AG20443 (cell line): ENCODE measurements at regions not wholly inside any gene's neighbourhood (a gene's known extent, or its start where the extent isn't known, plus 50 kb on each side); places are given as distances from the start of the nearest gene placed in this dataset.

Experiments used
- DNase-seq: peaks from one replicate; pipeline ENCODE4 v3.0.0; 2012; ENCODE audit warnings: low spot score, mixed read lengths

DNA sequence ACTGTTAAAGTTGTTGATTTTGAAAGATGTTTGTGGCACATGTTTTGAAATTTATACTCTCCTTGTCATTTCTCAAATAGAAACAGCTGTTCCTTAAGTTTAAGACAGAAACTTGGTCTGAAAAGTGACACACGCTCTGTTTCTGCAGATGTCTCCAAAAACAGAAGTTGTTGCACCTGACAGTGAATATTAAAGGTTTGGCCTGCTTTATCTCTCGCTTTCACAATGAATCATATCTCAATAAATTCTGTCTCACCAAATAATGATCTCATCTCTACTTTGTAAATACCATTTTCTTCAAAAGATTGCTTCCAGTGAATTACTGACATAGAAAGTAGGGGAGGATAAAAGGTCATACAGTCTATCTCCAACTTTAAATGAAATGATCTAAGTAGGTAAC is 294.9 kb upstream of the SYT4 start:
- DNase-seq, result no peak

DNA sequence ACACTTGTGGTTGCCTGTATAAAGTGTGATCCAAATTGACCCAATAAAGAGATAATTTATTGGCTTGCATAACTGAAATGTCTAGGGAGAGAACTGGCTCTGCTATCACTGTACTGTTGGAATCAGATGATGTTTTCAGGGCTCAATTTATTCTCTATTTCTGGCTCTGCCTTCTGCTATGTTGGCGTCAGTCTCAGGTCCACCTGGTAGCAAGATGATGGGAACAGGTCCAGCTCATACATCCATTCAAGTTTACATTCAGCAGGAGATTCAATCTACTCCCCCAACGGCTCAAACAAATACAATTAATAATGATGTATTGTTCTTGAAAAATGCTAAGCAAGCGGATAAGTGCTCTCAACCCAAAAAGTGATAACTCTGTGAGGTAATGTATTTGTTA is 297.7 kb upstream of the SYT4 start:
- no peak for DNase-seq

DNA sequence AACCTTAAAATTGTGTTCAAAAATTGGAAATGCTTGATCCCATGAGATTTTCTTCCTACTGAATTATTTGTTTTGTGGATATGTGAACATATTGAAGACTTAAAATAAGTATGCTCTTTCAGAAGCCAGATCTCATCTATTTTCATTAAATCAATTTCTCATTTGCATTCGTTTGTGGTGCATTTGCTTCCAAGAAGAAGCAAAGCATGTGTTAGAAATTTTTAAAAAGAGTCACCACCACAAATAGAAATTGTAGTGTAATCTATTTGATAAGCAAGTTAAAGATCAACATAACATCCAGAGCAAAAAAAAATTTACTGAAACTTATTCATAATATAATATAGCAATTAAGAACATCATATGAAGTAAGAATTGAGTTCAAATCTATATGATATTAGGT is 300.9 kb upstream of the SYT4 start:
- no peak for DNase-seq

DNA sequence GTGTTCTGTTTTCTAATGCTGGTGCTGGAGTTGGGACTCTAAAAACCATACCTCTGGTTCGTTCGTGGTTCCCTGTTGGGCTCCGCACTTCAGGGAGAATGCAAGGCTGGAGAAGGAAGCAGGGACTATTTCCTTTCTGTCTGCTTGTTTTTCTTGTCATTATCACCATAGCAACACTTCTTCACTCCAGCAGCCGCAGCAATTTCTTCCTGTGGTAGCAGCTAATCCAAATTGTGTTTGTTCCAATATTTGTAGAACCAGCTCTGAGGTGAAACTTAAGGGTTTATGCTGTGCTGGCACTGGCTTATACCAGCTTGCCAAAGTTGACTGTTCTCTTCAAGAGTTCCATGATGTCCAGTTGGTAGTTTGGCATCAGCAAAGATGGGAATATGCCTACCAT is 301.4 kb upstream of the SYT4 start:
- no peak for DNase-seq

DNA sequence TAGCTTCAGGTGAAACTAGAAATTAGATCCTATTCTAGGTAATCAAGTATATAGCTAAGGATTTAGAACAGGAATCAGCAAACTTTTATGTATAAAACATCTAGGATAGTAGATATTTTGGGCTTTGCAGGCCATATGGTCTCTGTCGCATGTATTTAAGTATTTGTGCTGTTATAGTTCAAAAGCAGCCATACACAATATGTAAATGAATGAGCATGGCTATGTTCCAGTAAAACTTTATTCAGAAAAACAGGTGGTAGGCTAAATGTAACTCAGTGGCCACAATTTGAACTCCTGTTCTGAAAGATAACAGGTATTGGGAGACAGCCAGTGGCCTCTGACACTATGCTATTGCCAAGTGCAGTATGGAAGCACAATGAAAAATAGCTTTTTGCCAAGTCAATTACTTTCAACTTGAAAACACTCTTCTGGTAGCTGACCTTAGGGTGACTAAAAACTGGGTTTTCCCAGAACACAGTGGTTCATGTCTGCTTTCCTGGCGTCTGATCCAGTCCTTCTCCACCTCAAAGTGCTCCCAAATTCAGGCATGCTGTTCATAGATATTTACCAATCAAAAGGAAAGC is 304.7 kb upstream of the SYT4 start:
- no peak for DNase-seq

DNA sequence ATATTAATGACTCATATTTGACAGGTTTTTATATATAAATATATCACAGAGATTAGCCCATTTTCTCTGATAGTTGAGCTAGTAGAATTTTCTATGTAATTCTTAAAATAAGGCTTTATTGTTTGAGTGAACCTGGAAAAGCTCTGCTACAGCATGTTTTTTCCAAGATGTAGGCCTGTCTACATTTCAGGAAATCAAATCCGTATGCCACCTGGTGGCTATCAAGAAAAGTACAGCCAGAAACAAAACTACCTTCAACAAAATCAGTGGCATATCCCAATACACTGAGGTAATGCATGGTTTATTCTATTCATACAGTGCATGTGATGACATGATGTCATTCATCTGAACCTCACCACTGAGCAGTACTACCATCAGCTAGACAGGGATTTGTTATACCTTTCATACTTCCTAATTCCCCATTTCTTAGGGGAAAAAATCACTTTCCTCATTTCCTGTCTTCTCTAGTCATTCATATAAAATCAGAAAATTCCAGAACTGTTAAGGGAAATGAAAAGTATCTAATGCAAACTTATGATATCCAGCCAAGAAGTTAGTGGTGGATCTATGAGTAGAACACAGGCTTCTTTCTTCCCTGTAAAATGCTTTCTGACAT is 310.4 kb upstream of the SYT4 start:
- peak; percentile 45 for DNase-seq

DNA sequence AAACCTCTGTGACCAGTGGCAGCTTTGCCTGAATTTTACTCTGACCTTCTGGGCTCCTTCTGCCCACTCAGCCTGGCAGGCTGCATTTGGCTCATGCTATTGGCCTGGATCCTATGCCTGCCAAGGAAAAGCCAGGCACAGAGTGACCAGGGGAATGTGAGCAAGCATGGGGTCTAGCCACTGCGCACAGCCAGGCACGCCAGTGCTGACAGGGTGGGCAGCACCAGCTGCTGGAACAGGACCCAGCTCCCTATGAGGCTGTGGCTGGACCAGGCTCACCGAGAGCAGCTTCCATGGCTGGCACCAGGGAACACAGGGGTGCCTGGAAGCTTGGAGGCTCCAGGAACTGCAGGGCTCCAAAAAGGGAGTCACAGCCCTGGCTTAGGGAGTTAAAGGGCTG is 311.5 kb upstream of the SYT4 start:
- no peak for DNase-seq

DNA sequence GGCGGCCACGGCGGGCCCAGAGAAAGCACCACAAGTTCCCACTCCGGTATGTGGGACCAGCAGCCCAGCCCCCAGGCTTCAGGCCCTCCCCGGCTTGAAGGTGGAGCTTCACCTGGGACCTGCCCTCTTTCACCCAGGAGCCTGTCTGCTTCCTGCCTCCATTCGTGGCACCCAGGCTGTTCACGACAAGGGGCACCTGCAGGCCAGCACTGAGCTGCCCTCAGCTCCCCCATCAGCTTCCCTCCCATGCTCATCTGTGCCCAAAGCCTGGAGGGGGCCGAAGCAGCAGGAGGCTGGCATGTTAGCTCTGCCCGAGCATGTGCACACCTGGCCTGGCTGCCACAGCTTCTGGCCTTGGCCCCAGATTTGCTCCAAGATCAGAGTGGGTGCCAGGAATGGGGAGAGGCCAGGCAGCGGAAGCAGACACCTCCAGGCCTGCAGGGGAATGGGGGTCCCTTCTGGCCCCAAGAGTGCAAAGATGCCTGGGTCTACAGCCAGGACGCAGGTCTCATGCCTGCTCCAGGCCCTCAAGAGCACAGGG is 312.4 kb upstream of the SYT4 start:
- DNase-seq, result no peak

DNA sequence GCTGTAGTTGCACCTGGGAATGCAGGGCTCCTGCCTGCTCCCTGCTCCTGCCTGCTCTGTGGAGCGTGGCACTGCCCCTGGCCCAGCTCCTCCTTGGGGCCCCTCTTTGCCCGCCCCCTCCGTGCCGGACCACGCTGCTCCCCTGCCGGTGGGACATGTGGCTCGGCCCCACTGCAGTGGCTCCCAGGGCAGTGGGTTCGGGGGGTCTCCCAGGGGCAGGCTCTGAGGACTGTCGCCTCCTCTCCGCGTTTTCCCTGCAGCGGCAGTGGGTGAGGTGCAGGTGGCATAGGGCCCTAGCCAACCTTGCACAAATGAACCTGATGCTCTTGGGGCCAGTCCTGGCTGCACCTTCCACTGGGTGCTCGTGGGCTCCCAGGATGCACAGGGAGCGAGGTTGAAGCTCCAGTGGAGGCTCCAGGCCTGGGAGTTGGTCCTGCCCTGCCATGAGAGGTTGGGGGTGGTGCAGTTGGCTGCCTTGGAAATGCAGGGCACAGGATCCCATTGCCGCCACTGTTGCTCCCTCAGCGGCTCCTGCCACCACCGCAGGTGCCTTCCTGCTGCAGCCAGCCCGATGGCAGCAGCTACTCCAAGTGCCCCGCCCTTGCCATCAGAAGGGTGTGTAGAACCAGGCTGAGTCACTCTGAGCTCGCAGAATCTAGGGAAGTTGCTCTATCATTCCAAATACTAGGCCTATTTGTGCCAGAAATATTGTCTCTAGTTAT is 313.1 kb upstream of the SYT4 start:
- peak; percentile 9 for DNase-seq

DNA sequence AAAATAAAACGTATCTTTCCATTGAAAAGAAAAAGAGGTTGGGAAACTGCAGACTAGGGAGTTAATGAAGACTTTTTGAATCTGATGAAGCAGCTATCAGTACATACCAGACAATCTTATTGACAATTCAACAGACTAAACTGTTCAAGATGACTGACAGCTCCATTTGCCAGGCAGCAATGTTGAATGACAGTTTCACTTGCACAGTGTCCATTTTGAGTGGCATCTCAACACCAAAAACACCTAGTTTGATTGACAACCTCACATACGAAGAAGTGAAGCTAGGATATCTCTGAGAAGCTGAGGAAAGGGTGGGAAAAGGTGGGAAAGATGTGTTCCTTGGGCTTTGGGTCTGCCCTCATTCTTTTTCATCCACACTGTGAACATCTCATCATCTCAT is 315.0 kb upstream of the SYT4 start:
- no peak for DNase-seq

DNA sequence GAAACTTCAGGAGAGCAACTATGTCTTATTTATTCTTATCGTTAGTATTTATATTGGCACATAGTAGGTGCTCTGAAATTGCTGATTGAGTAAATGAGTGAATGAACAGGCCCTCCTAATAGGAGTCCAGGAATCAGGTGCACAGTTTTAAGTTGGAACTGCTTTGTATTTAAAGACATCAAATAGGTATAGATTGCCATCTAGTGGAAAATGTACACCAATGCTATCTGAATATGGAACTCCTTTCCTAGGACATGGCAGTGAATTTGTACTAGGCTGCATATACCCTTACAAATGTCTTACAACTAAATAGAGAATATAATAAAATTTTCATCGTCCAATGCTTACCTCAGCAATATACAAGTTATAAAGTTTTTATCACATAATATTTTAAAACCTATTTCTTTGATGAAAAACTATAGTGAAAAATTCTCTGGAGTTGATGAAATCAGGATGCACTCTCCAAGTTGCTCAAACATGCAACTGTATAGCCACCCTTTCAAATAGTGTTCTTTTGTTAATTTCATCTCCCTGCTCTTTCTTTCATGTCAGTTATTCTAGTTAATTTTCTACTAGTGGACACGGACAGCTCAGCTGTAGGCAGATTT is 318.9 kb upstream of the SYT4 start:
- peak; percentile 29 for DNase-seq

DNA sequence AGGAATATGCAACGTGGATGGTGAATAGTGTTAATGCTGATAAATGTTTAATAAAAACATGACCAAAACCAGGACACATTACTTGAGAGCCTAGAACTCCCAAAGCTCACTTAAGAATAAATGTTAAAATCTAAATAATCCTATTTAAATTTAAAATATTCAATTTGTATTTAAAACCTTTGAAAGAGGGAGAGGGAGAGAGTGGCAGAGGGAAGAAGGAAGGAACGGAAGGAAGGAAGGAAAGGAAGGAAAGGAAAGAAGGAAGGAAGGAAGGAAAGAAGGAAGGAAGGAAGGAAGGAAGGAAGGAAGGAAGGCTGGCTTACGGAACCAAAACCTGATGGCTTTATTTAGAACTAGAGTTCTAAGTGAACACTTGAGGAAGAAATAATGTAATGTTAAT is 324.1 kb upstream of the SYT4 start:
- DNase-seq, result no peak

DNA sequence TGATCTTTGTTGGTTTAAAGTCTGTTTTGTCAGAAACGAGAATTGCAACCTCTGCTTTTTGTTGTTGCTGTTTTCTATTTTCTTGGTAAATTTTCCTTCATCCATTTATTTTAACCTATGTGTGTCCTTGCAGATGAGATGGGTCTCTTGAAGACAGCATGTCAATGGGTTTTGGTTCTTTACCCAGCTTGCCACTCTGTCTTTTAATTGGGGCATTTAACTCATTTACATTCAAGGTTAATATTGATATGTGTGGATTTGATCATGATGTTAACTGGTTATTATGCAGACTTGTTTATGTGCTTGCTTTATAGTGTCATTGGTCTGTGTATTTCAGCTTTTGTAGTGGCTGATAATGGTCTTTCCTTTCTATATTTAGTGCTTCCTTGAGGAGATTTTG is 327.9 kb upstream of the SYT4 start:
- no peak for DNase-seq

DNA sequence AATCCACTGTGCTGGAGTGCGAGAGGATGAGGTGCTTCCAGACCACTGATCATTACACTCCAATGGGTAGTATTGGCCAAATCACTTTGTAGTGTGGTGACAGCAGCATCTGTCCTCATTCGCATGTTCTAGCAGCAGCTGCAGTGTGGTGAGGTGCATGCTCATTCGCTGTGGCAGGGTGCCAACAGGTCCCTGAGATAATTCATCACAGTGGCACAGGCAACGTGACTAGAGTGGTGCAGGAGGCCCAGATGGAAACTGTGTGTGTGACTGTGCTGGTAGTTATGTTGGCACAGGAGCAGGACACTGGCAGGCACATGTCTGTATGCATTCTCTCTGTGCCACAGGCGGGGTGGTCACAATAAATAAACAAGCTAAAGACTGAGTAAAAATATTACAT is 329.5 kb upstream of the SYT4 start:
- DNase-seq, result no peak

DNA sequence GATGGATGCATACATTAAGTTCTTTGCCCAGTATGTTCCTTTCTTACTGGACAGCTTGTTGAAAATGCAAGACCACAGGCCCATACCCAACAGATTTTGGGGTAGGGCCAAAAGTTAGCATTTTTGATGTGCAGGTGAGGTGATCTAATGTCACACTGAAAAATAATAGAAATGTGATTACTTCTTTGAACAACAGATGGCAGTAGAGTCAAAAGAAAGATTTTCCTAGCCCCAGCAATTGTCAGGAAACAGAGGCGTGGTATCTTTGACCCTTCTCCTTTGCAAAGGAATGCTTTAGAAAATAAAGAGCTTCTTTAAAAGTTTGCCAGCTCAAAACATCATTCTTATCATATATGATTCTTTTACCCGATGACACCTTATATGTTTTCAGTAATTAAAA is 343.6 kb upstream of the SYT4 start:
- peak; percentile 53 for DNase-seq

DNA sequence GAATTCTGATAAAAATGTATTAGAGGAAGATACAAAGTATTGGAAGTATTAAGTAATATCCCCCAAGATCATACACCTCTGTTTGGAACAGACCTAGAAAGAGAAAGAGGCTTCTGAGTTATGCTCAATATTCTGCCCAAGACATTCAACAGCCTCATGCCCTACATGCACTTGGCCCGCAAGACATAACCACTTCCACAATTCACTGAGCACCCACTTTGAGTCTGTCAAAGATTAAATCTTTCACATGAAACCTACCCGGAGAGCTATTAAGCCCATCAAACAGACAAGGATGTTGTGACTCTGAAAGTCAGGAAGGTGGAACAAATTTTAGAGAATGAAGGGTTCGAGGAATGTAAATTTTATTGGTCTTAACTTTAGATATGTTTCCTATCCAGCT is 344.7 kb upstream of the SYT4 start:
- DNase-seq, result no peak

DNA sequence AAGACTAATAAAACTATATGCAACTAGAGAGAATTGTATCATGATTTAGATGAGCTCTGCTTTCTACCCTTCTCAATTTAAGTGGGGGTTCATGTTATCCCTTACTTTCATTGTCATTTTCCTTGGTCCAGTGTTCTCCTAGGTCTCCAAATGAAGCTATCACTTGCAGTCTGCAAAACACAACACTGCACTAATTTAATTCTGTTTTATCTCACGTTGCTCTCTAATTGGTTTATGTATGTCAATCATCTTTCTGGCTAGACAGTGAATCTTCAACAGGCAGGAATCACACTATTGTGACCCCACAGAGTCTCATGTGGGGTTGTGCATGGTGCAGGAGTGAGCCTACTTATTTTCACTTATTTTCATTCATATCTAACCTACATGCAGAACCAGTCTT is 348.3 kb upstream of the SYT4 start:
- DNase-seq, result no peak

DNA sequence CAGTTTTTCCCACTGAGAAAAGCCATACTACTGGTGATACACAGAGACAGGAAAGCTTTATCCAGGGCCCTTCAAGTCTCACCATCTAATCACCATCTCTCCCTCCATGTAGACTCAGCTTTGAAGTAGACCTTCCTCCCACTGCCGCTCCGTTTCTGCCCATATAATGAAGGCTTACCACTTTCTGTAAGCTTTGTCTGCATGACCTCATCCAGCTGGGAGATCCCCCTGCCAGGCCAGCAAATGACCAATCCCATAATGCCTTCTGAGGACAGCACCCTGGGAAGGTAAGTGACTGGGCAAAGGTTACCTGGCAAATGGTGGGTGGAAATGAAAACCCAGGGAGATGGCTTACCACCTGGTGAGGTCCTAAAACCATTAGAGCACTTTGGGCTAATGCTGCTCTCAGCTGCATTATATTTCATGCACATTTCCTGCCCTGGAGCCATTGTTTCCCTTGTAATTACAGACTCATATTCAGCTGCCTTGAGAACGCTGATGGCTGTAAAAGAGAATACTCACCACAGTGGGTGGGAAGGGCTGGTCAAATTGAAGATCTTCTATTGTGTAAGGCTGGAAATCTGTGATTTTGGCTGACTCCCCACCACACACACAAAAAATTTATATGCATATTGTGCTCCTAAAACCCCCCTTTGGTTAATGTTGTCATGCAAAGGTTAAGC is 350.7 kb upstream of the SYT4 start:
- DNase-seq, result no peak

DNA sequence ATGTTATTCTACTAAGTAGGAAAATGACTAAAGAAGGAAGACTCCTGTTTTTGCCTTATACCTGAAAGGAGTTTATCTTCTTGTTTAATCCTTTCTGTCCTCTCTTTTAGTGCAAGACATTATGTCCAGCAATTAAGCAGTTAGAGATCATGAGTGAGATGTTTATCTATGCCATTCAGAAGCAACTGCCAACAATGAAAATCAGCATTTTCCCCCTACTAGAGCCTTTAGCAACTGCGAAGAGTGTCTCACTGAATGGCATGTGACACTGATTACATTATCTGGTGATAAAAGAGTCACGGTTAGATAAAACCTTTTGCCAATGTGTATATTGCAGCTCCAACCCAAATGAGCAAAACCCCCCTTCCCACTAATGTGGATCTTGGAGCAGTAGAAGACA is 357.7 kb upstream of the SYT4 start:
- no peak for DNase-seq

DNA sequence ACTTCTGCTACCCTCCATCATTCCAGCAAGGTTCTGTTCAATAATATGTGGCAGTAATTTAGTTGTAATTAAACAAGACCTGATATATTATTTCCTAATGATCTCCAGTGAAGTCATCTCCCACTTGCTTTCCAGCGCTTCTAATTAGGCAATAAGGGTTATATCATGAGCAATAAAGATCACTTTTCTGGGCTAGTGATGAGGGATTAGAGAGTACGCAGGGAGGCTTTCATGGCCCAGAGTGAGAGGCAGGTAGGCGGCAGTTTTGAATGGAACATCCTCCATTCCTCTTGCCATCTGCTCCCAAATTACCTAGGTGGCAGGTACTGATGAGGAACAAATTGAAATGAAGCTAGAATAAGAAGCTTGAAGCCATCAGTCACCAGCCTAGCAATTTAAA is 358.1 kb upstream of the SYT4 start:
- DNase-seq, result no peak

DNA sequence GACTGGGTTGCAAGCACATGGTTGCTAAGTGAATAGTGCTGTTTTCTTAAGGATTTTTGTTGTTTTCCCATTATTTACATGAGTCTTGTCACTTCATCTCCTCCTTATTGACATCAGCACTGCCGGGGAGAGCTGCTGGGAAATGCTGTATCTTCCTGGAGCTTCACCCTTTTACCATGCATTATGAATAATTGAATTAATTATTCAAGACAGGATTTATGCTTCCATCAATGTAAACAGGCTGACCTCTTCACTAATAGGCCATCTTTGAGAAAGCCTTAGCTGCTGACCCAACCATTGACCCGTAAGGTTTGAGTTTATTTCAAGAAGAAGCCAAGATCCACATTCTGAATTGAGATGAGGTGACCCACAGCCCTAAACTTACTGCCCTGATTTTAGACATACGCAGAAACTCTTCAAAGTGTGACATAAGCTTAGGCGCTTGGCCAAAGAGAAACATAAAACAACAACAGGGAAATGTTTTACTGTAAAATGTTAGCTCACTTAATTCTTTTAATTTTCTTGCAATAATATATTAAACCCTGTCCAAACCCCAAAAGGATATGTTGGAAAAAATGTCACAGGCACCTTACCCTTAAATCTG is 365.5 kb upstream of the SYT4 start:
- no peak for DNase-seq

DNA sequence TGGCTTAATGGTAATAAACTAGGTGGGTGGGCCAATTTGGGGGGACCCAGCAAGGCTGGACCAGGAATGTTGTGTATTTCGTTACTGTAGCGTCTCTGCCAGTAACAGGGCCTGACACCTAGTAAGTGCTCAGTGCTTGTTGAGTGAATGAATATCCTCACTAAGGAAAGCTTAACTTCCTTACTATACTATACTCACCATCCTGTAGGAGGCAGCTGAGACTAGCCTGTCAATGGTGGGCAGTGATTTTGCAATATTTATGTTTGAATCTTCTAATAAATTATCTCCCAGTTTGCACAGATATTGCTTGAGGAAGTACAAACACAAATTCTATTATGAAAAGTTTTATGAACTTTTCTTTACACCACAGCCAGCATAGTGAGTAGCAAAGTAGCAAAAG is 370.7 kb upstream of the SYT4 start:
- DNase-seq, result no peak
